Upper lobe of left lung (tissue), 4 donors: ENCODE measurements at regions not wholly inside any gene's neighbourhood (a gene's known extent, or its start where the extent isn't known, plus 50 kb on each side); places are given as distances from the start of the nearest gene placed in this dataset.

Experiments
- EP300 ChIP-seq, 4 donors: sonication (generic); formaldehyde crosslinking; IDR thresholded peaks; one replicate each; pipeline ENCODE4 v1.5.1; 2017; ENCODE audit warnings: antibody characterized with exemption in 4 of 4, control low read depth in 2 of 4
- POLR2A ChIP-seq, 4 donors: fragments of 450-650 bp; IDR thresholded peaks; one replicate each; pipeline ENCODE4 v1.5.1; 2016 to 2017; ENCODE audit warnings: antibody characterized with exemption in 4 of 4, mild to moderate bottlenecking in 2 of 4
- POLR2AphosphoS5 ChIP-seq, 2 donors: sonication (generic); formaldehyde crosslinking; IDR thresholded peaks; one replicate each; pipeline ENCODE4 v1.5.1; 2017; ENCODE audit warnings: antibody characterized with exemption in 2 of 2
- TF ChIP-seq, protein P1 (sequence below), 6 experiments: fragments of 450-650 bp in 4 of 6; fragments of 200-600 bp in 2 of 6; sonication (generic) in 2 of 6; IDR thresholded peaks; one replicate each; pipeline ENCODE4 v1.5.1; 2016 to 2019; ENCODE audit warnings: antibody characterized with exemption in 6 of 6

DNA sequence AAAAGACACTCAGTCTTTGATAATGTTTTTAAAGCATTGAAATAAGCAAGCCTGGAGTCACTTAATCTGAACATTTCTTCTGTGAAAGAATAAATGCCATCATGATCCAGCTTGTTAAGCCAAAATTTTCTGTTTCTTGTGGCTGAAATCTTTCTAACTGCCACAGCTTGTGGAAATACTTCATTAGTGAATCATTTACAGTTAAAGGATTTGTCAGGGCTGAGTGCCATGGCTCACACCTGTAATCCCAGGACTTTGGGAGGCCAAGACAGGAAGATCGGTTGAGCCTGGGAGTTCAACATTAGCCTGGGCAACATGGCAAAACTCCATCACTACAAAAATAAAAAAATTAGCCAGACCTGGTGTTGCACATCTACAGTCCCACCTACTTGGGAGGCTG is 93.3 kb upstream of the PDE5A start:
- TF ChIP-seq, protein P1, sequence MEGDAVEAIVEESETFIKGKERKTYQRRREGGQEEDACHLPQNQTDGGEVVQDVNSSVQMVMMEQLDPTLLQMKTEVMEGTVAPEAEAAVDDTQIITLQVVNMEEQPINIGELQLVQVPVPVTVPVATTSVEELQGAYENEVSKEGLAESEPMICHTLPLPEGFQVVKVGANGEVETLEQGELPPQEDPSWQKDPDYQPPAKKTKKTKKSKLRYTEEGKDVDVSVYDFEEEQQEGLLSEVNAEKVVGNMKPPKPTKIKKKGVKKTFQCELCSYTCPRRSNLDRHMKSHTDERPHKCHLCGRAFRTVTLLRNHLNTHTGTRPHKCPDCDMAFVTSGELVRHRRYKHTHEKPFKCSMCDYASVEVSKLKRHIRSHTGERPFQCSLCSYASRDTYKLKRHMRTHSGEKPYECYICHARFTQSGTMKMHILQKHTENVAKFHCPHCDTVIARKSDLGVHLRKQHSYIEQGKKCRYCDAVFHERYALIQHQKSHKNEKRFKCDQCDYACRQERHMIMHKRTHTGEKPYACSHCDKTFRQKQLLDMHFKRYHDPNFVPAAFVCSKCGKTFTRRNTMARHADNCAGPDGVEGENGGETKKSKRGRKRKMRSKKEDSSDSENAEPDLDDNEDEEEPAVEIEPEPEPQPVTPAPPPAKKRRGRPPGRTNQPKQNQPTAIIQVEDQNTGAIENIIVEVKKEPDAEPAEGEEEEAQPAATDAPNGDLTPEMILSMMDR (IDR thresholded peaks at IDR 0.05), result no peak
- TF ChIP-seq POLR2A (IDR thresholded peaks at IDR 0.05) (no peak), EP300 (IDR thresholded peaks at IDR 0.05) (no peak), POLR2AphosphoS5 (IDR thresholded peaks at IDR 0.05) (no peak)
